Right lobe of liver (tissue), 6 donors: ENCODE measurements at regions not wholly inside any gene's neighbourhood (a gene's known extent, or its start where the extent isn't known, plus 50 kb on each side); places are given as distances from the start of the nearest gene placed in this dataset.
A peak's percentile ranks its signal among the peaks of the same experiment; 100 is the strongest.

Source experiments
- ATAC-seq, 4 donors: fragments of 200-7000 bp; cut with Tn5 transposase; one replicate each; pipeline ENCODE4 v1.9.1; 2020; ENCODE audit warnings: mild to moderate bottlenecking in 4 of 4, moderate library complexity in 4 of 4
- DNase-seq, 3 donors: peaks; one replicate each; pipeline ENCODE4 v3.0.0-alpha.2; 2020
- H3K27ac ChIP-seq, 3 donors: fragments of 200-600 bp; one replicate each; pipeline ENCODE4 v1.8.0; 2022
- H3K27me3 ChIP-seq, 2 donors: fragments of 200-600 bp; one replicate each; pipeline ENCODE4 v1.8.0; 2022
- H3K36me3 ChIP-seq, 4 donors: fragments of 200-600 bp; sonication (generic) in 1 of 4; one replicate each; pipeline versions ENCODE4 v1.5.1 to v1.8.0; 2017 to 2022; ENCODE audit warnings: control low read depth in 1 of 4
- H3K4me1 ChIP-seq, 4 donors: fragments of 200-600 bp; sonication (generic) in 1 of 4; one replicate each; pipeline versions ENCODE4 v1.5.1 to v1.8.0; 2017 to 2022; ENCODE audit warnings: control low read depth in 1 of 4
- H3K4me3 ChIP-seq, 3 donors: fragments of 200-600 bp; one replicate each; pipeline ENCODE4 v1.8.0; 2022
- H3K9me3 ChIP-seq, 4 donors: fragments of 200-600 bp; sonication (generic) in 1 of 4; one replicate each; pipeline versions ENCODE4 v1.5.1 to v1.8.0; 2017 to 2022; ENCODE audit warnings: control low read depth in 1 of 4
- CTCF ChIP-seq, 4 donors: fragments of 200-600 bp in 3 of 4; fragments of 450-650 bp in 1 of 4; IDR thresholded peaks; one replicate each; pipeline versions ENCODE4 v1.5.1 to v1.8.0; 2016 to 2022; ENCODE audit warnings: antibody characterized with exemption in 4 of 4, mild to moderate bottlenecking in 2 of 4
- POLR2A ChIP-seq: fragments of 450-650 bp; IDR thresholded peaks from one replicate; pipeline ENCODE4 v1.6.1; 2017; ENCODE audit warnings: antibody characterized with exemption, mild to moderate bottlenecking
- WGBS: methylation state at CpG from one replicate; pipeline ENCODE4 v1.1.6; 2018; ENCODE audit warnings: low coverage, low lambda C conversion rate; ENCODE audit not compliant: insufficient coverage; ENCODE audit errors: missing lambda C conversion rate; 5-methylcytosine and 5-hydroxymethylcytosine counted together
- intact Hi-C, 2 donors: fragments of 100-400 bp; cut with DNase I; formaldehyde crosslinking; loops; one replicate each; pipeline versions ENCODE4 v1.11.2 to v1.14.1; 2022
- donor health status: DM: no; HTN: yes; CAD: no.
- donor health status: DM: no; HTN: no; CAD: no.
- donor health status: DM: no; HTN: no; CAD: no.
- donor health status: DM: no; HTN: yes; CAD: no.
- donor health status: DM: no; HTN: yes; CAD: no.

GRCh38 chr2:237171396-237171795, 85.7 kb downstream of the COPS8 start:
- no peak overlapping the region for H3K27ac ChIP-seq
- intact Hi-C loops, result no loop called here
- 47% methylated on average over 8 of the region's 8 CpGs for WGBS

GRCh38 chr2:237171881-237172280, 86.2 kb downstream of the COPS8 start:
- Histone ChIP-seq H3K9me3 (peaks cover 0 to 4% (median 0%) of the 10 kb centered on the region in 4 donors), H3K4me1 (no peaks in the 10 kb centered on the region), H3K36me3 (no peaks in the 10 kb centered on the region), H3K27ac (no peak overlapping the region), H3K27me3 (no peaks in the 10 kb centered on the region), H3K4me3 (no peak overlapping the region)
- no peak for TF ChIP-seq POLR2A
- no peak for TF ChIP-seq CTCF (IDR thresholded peaks at IDR 0.05)
- WGBS, result 64% methylated on average over 4 of the region's 4 CpGs
- intact Hi-C loops, result no loop called here
- no peak for ATAC-seq
- DNase-seq, result no peak

More at GRCh38 chr2:237171396-237171795, 85.7 kb downstream of the COPS8 start:
- H3K9me3 ChIP-seq, result peaks cover 0 to 4% (median 0%) of the 10 kb centered on the region in 4 donors
- no peak for TF ChIP-seq POLR2A
- TF ChIP-seq CTCF (IDR thresholded peaks at IDR 0.05), result no peak
- H3K4me3 ChIP-seq, result no peak overlapping the region
- H3K36me3 ChIP-seq, result no peaks in the 10 kb centered on the region
- H3K27me3 ChIP-seq, result no peaks in the 10 kb centered on the region
- ATAC-seq (peak in 2 of 4 donors; percentile 25 to 46), DNase-seq (no peak)
- H3K4me1 ChIP-seq, result no peaks in the 10 kb centered on the region

- intact Hi-C loops, result no loop called here
- Histone ChIP-seq H3K27me3 (no peaks in the 10 kb centered on the region), H3K4me3 (no peak overlapping the region), H3K36me3 (no peaks in the 10 kb centered on the region), H3K27ac (no peak overlapping the region), H3K9me3 (peaks cover 0 to 4% (median 0%) of the 10 kb centered on the region in 4 donors), H3K4me1 (no peaks in the 10 kb centered on the region)
- ATAC-seq (no peak), DNase-seq (no peak)
- TF ChIP-seq CTCF (IDR thresholded peaks at IDR 0.05), result no peak
- no peak for TF ChIP-seq POLR2A
- 71% methylated on average over 1 of the region's 1 CpG for WGBS
Observed at GRCh38 chr2:237177052-237177451, 91.4 kb downstream of the COPS8 start.

GRCh38 chr2:237177986-237178385, 92.3 kb downstream of the COPS8 start:
- Histone ChIP-seq H3K4me1 (no peaks in the 10 kb centered on the region), H3K36me3 (no peaks in the 10 kb centered on the region), H3K27ac (no peak overlapping the region), H3K4me3 (no peak overlapping the region), H3K9me3 (peaks cover 0 to 4% (median 0%) of the 10 kb centered on the region in 4 donors), H3K27me3 (no peaks in the 10 kb centered on the region)
- ATAC-seq, result no peak
- WGBS, result 92% methylated on average over 2 of the region's 2 CpGs
- no peak for TF ChIP-seq POLR2A
- no peak for DNase-seq
- intact Hi-C loops, result no loop called here

- TF ChIP-seq CTCF (IDR thresholded peaks at IDR 0.05), result no peak
- H3K27me3 ChIP-seq, result no peaks in the 10 kb centered on the region
- DNase-seq (no peak), ATAC-seq (no peak)
- peaks cover 0 to 4% (median 0%) of the 10 kb centered on the region in 4 donors for H3K9me3 ChIP-seq
- 63% methylated on average over 4 of the region's 6 CpGs for WGBS
- no peak overlapping the region for H3K4me3 ChIP-seq
- no peaks in the 10 kb centered on the region for H3K36me3 ChIP-seq
- H3K27ac ChIP-seq, result no peak overlapping the region
- intact Hi-C loops, result no loop called here
- H3K4me1 ChIP-seq, result no peaks in the 10 kb centered on the region
Observed at GRCh38 chr2:237178396-237178795, 92.7 kb downstream of the COPS8 start.
